Endothelial cell (in vitro differentiated cells): ENCODE measurements at regions not wholly inside any gene's neighbourhood (a gene's known extent, or its start where the extent isn't known, plus 50 kb on each side); places are given as distances from the start of the nearest gene placed in this dataset.

Experiments
- DNase-seq: peaks from one replicate; pipeline ENCODE4 v3.0.0; 2021; ENCODE audit warnings: low spot score
- H3K27ac Mint-ChIP-seq: one replicate; pipeline ENCODE4 v1.8.0; 2021; ENCODE audit warnings: mixed read lengths, inconsistent platforms; ENCODE audit not compliant: unreplicated experiment
- H3K27me3 Mint-ChIP-seq: one replicate; pipeline ENCODE4 v1.8.0; 2021; ENCODE audit warnings: mild to moderate bottlenecking, moderate library complexity, mixed read lengths, inconsistent platforms; ENCODE audit not compliant: unreplicated experiment
- H3K36me3 Mint-ChIP-seq: one replicate; pipeline ENCODE4 v1.8.0; 2021; ENCODE audit warnings: mild to moderate bottlenecking, low read depth, mixed read lengths, inconsistent platforms; ENCODE audit not compliant: unreplicated experiment
- H3K4me1 Mint-ChIP-seq: one replicate; pipeline ENCODE4 v1.8.0; 2021; ENCODE audit warnings: mild to moderate bottlenecking, mixed read lengths, inconsistent platforms; ENCODE audit not compliant: unreplicated experiment
- H3K4me3 Mint-ChIP-seq: one replicate; pipeline ENCODE4 v1.8.0; 2021; ENCODE audit warnings: mild to moderate bottlenecking, mixed read lengths, inconsistent platforms; ENCODE audit not compliant: unreplicated experiment
- H3K9me3 Mint-ChIP-seq: one replicate; pipeline ENCODE4 v1.8.0; 2021; ENCODE audit warnings: mixed read lengths, inconsistent platforms; ENCODE audit not compliant: unreplicated experiment
- TF ChIP-seq, protein P1 (sequence below): fragments of 200-600 bp; sonication (generic); IDR thresholded peaks from one replicate; pipeline ENCODE4 v1.5.0; 2021; ENCODE audit warnings: antibody characterized with exemption; ENCODE audit not compliant: unreplicated experiment

GRCh38 chr9:28741459-28741858, 1168.2 kb upstream of the C9orf72 start:
- Mint-ChIP-seq H3K36me3 (peaks cover 3% of the 10 kb centered on the region), H3K27me3 (peaks cover 2% of the 10 kb centered on the region), H3K9me3 (peaks cover 4% of the 10 kb centered on the region), H3K4me1 (no peaks in the 10 kb centered on the region), H3K4me3 (no peak overlapping the region), H3K27ac (no peak overlapping the region)
- TF ChIP-seq, protein P1, sequence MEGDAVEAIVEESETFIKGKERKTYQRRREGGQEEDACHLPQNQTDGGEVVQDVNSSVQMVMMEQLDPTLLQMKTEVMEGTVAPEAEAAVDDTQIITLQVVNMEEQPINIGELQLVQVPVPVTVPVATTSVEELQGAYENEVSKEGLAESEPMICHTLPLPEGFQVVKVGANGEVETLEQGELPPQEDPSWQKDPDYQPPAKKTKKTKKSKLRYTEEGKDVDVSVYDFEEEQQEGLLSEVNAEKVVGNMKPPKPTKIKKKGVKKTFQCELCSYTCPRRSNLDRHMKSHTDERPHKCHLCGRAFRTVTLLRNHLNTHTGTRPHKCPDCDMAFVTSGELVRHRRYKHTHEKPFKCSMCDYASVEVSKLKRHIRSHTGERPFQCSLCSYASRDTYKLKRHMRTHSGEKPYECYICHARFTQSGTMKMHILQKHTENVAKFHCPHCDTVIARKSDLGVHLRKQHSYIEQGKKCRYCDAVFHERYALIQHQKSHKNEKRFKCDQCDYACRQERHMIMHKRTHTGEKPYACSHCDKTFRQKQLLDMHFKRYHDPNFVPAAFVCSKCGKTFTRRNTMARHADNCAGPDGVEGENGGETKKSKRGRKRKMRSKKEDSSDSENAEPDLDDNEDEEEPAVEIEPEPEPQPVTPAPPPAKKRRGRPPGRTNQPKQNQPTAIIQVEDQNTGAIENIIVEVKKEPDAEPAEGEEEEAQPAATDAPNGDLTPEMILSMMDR: no peak
- DNase-seq: no peak

GRCh38 chr9:28747351-28747985, 1174.2 kb upstream of the C9orf72 start:
- Mint-ChIP-seq H3K27me3 (no peaks in the 10 kb centered on the region), H3K9me3 (peaks cover 7% of the 10 kb centered on the region)

DNA sequence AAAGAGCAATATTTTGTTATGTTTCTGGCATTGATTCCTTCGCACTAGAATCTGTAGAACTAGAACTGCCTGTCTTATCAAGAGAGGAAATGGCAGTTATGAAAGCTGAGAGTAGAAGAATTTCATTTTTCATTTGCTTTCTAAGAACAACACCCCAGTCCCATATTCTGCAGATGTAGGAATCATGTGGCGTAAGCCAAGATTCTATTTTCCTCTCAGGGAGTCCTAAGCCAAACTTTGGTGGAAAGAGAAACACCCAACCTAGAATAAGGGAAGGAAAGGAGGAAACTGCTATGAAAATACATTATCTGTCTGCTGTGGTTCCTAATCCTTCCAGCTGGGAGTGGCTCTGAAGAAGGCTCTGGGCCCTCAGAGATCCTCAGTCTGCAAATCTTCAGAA, 1176.9 kb upstream of the C9orf72 start:
- Mint-ChIP-seq H3K9me3 (peaks cover 3% of the 10 kb centered on the region), H3K27me3 (peaks cover 1% of the 10 kb centered on the region), H3K27ac (no peak overlapping the region), H3K4me3 (no peak overlapping the region), H3K4me1 (no peaks in the 10 kb centered on the region), H3K36me3 (no peaks in the 10 kb centered on the region)
- TF ChIP-seq, protein P1: no peak
- no peak for DNase-seq

More at GRCh38 chr9:28747351-28747985, 1174.2 kb upstream of the C9orf72 start:
- TF ChIP-seq, protein P1: no peak
- Mint-ChIP-seq H3K36me3 (peaks cover 3% of the 10 kb centered on the region), H3K4me3 (no peak overlapping the region), H3K4me1 (no peaks in the 10 kb centered on the region), H3K27ac (no peak overlapping the region)
- DNase-seq: no peak

- H3K4me1 Mint-ChIP-seq: peaks cover 10% of the 10 kb centered on the region
- TF ChIP-seq, protein P1: no peak
- no peak for DNase-seq
- H3K4me3 Mint-ChIP-seq: no peak overlapping the region
- H3K27ac Mint-ChIP-seq: no peak overlapping the region
- H3K9me3 Mint-ChIP-seq: no peaks in the 10 kb centered on the region
- no peaks in the 10 kb centered on the region for H3K36me3 Mint-ChIP-seq
- peaks cover 1% of the 10 kb centered on the region for H3K27me3 Mint-ChIP-seq
These were observed 1185.1 kb upstream of the C9orf72 start for GRCh38 chr9:28758341-28758740.

- TF ChIP-seq, protein P1: no peak
- DNase-seq: no peak
- Mint-ChIP-seq H3K27me3 (no peaks in the 10 kb centered on the region), H3K4me3 (no peak overlapping the region), H3K27ac (no peak overlapping the region), H3K36me3 (no peaks in the 10 kb centered on the region), H3K9me3 (no peaks in the 10 kb centered on the region), H3K4me1 (peaks cover 10% of the 10 kb centered on the region)
These were observed 1185.7 kb upstream of the C9orf72 start for GRCh38 chr9:28758971-28759370.
